WTC11 (cell line): ENCODE measurements at regions not wholly inside any gene's neighbourhood (a gene's known extent, or its start where the extent isn't known, plus 50 kb on each side); places are given as distances from the start of the nearest gene placed in this dataset.

Experiments
- ATAC-seq: fragments of 200-7000 bp; cut with Tn5 transposase; 2 replicates; pipeline ENCODE4 v1.10.0; 2021; ENCODE audit warnings: mild to moderate bottlenecking, moderate library complexity
- CTCF ChIA-PET: fragments of 300-600 bp; sonication (Branson Sonifier 250); formaldehyde crosslinking; loops from one replicate; lab custom pipeline; 2021; ENCODE audit warnings: antibody characterized with exemption; lab: Charles Lee
- POLR2A ChIA-PET: fragments of 350-600 bp; sonication (Branson Sonifier 250); formaldehyde crosslinking; loops from one replicate; lab custom pipeline; 2021; ENCODE audit warnings: antibody characterized with exemption; lab: Charles Lee
- DNase-seq: peaks from one replicate; pipeline ENCODE4 v3.0.0; 2021; ENCODE audit warnings: low spot score
- H3K27ac Mint-ChIP-seq: 2 replicates; pipeline ENCODE4 v1.8.0; 2021; ENCODE audit warnings: mixed read lengths
- H3K27me3 Mint-ChIP-seq: 2 replicates; pipeline ENCODE4 v1.8.0; 2021; ENCODE audit warnings: low read depth, mild to moderate bottlenecking, moderate library complexity, mixed read lengths
- H3K36me3 Mint-ChIP-seq: 2 replicates; pipeline ENCODE4 v1.8.0; 2021; ENCODE audit warnings: mixed read lengths
- H3K4me1 Mint-ChIP-seq: 2 replicates; pipeline ENCODE4 v1.8.0; 2022; ENCODE audit warnings: mixed read lengths
- H3K4me3 Mint-ChIP-seq: 2 replicates; pipeline ENCODE4 v1.8.0; 2021; ENCODE audit warnings: mild to moderate bottlenecking, moderate library complexity, mixed read lengths
- H3K9me3 Mint-ChIP-seq: 2 replicates; pipeline ENCODE4 v1.8.0; 2021; ENCODE audit warnings: mixed read lengths
- GABPB1 ChIP-seq: sonication (generic); formaldehyde crosslinking; IDR thresholded peaks from 2 replicates; pipeline ENCODE4 v1.8.1; 2023; ENCODE audit warnings: mild to moderate bottlenecking, missing genetic modification reagents
- JAZF1 ChIP-seq: fragments of 250-450 bp; sonication (Bioruptor Pico); IDR thresholded peaks from 2 replicates; pipeline ENCODE4 v1.9.0; 2021; ENCODE audit warnings: moderate library complexity, mild to moderate bottlenecking, inconsistent platforms
- KAT7 ChIP-seq: sonication (generic); formaldehyde crosslinking; IDR thresholded peaks from 2 replicates; pipeline ENCODE4 v1.8.1; 2023; ENCODE audit warnings: missing genetic modification reagents, mild to moderate bottlenecking, borderline replicate concordance
- NFATC4 ChIP-seq: fragments of 250-450 bp; sonication (Bioruptor Pico); IDR thresholded peaks from 2 replicates; pipeline ENCODE4 v1.9.0; 2021; ENCODE audit warnings: mild to moderate bottlenecking
- NFE2L1 ChIP-seq: sonication (generic); formaldehyde crosslinking; IDR thresholded peaks from 2 replicates; pipeline ENCODE4 v1.8.1; 2023; ENCODE audit warnings: missing genetic modification reagents
- NR2C2 ChIP-seq: sonication (generic); formaldehyde crosslinking; IDR thresholded peaks from 2 replicates; pipeline ENCODE4 v1.8.0; 2022; ENCODE audit warnings: mild to moderate bottlenecking, missing genetic modification reagents
- OVOL2 ChIP-seq: fragments of 250-450 bp; sonication (Bioruptor Pico); IDR thresholded peaks from 2 replicates; pipeline ENCODE4 v1.9.0; 2021; ENCODE audit warnings: mild to moderate bottlenecking, borderline replicate concordance
- ZNF138 ChIP-seq: sonication (generic); formaldehyde crosslinking; conservative IDR thresholded peaks from 2 replicates; pipeline ENCODE4 v1.8.1; 2022; ENCODE audit warnings: mild to moderate bottlenecking, moderate library complexity, missing genetic modification reagents
- ZNF219 ChIP-seq: sonication (generic); formaldehyde crosslinking; IDR thresholded peaks from 2 replicates; pipeline ENCODE4 v1.8.0; 2023; ENCODE audit warnings: missing genetic modification reagents, mild to moderate bottlenecking, borderline replicate concordance
- TF ChIP-seq, protein P1 (sequence below): sonication (generic); formaldehyde crosslinking; IDR thresholded peaks from 2 replicates; pipeline ENCODE4 v1.8.1; 2023; ENCODE audit warnings: mild to moderate bottlenecking, missing genetic modification reagents
- TF ChIP-seq, protein P2 (sequence below): fragments of 250-450 bp; sonication (Bioruptor Pico); conservative IDR thresholded peaks from 2 replicates; pipeline ENCODE4 v1.9.0; 2021; ENCODE audit warnings: mild to moderate bottlenecking
- TF ChIP-seq, protein P3 (sequence below): fragments of 250-450 bp; sonication (Bioruptor Pico); IDR thresholded peaks from 2 replicates; pipeline ENCODE4 v1.9.0; 2021; ENCODE audit warnings: moderate library complexity, mild to moderate bottlenecking, inconsistent platforms, borderline replicate concordance
- TF ChIP-seq, protein P4 (sequence below): sonication (generic); formaldehyde crosslinking; IDR thresholded peaks from 2 replicates; pipeline ENCODE4 v1.8.1; 2023; ENCODE audit warnings: mild to moderate bottlenecking, missing genetic modification reagents, borderline replicate concordance
- TF ChIP-seq, protein P5 (sequence below): fragments of 250-450 bp; sonication (Bioruptor Pico); IDR thresholded peaks from 2 replicates; pipeline ENCODE4 v1.8.0; 2021; ENCODE audit warnings: mild to moderate bottlenecking
- TF ChIP-seq, protein P6 (sequence below): sonication (generic); formaldehyde crosslinking; IDR thresholded peaks from 2 replicates; pipeline ENCODE4 v1.8.0; 2023; ENCODE audit warnings: missing genetic modification reagents
- TF ChIP-seq, protein P7 (sequence below): fragments of 250-450 bp; sonication (Bioruptor Pico); IDR thresholded peaks from 2 replicates; pipeline ENCODE4 v2.1.2; 2022; ENCODE audit warnings: mild to moderate bottlenecking, moderate library complexity
- TF ChIP-seq, protein P8 (sequence below): sonication (generic); formaldehyde crosslinking; IDR thresholded peaks from 2 replicates; pipeline ENCODE4 v1.8.1; 2023; ENCODE audit warnings: mild to moderate bottlenecking, missing genetic modification reagents, moderate library complexity
- TF ChIP-seq, protein P9 (sequence below): sonication (generic); formaldehyde crosslinking; IDR thresholded peaks from 2 replicates; pipeline ENCODE4 v1.8.1; 2022; ENCODE audit warnings: low read depth, mild to moderate bottlenecking, moderate library complexity, missing genetic modification reagents, borderline replicate concordance
- TF ChIP-seq, protein P10 (sequence below): sonication (generic); formaldehyde crosslinking; IDR thresholded peaks from 2 replicates; pipeline ENCODE4 v1.8.1; 2022; ENCODE audit warnings: mild to moderate bottlenecking, missing genetic modification reagents, moderate library complexity, borderline replicate concordance

DNA sequence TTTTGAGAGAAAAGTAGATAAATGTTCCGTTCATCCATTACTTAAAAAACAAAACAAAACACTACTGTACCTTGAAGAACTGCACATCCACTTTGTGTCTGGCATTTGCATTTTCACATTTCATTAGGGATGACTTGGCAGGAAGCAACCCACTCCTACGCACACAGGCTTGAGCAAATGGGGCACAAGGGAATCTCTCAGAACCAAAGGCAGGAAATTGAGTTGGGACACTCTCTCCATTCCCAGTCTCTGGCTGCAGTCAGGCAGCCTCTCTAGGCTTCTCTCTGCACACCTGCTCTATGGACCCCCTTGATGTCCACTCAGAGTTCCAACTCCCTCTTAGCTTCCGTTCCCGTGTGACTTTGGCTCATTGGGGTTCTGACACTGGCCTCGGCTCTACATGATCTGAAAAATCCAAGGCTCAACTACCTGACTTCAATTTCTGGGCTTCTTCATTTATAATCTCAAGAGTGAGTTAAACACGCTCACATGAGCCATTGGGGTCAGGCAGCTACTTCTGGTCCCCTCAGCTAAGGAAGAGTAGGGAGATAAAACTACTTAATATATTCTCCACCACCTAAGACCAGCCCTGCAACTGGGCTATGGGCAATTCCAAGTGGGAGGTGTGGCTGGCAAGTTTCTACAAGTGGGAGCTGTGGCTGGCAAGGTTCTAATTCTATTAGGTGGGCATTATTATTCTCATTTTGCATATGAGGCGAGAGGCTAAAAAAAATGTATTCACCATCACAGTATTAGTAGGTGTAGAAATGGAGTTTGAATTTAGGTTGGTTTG, 251.9 kb downstream of the SOD2 start (continued):
- TF ChIP-seq, protein P1, sequence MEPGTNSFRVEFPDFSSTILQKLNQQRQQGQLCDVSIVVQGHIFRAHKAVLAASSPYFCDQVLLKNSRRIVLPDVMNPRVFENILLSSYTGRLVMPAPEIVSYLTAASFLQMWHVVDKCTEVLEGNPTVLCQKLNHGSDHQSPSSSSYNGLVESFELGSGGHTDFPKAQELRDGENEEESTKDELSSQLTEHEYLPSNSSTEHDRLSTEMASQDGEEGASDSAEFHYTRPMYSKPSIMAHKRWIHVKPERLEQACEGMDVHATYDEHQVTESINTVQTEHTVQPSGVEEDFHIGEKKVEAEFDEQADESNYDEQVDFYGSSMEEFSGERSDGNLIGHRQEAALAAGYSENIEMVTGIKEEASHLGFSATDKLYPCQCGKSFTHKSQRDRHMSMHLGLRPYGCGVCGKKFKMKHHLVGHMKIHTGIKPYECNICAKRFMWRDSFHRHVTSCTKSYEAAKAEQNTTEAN: no peak
- TF ChIP-seq, protein P2, sequence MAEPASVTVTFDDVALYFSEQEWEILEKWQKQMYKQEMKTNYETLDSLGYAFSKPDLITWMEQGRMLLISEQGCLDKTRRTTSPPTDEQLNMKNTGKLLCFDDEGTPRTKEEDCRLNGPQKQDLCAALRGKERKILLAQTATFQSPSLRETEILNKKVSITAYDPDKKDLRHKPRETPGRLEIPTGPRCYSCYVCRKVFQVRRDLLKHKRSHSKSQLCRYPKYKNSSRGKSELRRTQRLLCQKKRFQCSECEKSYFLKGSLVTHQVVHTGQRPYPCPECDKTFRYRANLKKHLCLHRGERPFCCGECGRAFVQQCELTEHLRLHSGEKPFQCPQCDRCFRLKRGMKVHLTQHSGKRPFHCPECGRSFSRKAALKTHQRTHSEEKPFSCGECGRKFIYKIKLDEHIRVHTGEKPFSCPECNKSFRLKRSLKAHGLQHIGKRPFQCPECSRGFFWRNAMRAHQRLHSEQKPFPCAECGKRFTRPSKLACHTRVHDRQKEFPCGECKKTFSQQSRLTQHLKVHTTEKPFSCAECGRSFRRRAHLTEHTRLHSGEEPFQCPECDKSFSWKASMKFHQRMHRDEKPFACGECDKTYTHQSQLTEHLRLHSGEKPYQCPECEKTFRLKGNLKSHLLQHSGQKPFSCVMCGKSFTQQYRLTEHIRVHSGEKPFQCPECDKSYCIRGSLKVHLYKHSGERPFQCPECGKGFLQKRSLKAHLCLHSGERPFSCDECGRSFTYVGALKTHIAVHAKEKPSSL: no peak
- TF ChIP-seq ZNF219 (CRISPR knock-in tag): no peak
- TF ChIP-seq, protein P3, sequence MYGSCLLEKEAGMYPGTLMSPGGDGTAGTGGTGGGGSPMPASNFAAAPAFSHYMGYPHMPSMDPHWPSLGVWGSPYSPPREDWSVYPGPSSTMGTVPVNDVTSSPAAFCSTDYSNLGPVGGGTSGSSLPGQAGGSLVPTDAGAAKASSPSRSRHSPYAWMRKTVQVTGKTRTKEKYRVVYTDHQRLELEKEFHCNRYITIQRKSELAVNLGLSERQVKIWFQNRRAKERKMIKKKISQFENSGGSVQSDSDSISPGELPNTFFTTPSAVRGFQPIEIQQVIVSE (CRISPR knock-in tag): no peak
- no peak for TF ChIP-seq NFE2L1
- TF ChIP-seq KAT7 (CRISPR knock-in tag): no peak

DNA sequence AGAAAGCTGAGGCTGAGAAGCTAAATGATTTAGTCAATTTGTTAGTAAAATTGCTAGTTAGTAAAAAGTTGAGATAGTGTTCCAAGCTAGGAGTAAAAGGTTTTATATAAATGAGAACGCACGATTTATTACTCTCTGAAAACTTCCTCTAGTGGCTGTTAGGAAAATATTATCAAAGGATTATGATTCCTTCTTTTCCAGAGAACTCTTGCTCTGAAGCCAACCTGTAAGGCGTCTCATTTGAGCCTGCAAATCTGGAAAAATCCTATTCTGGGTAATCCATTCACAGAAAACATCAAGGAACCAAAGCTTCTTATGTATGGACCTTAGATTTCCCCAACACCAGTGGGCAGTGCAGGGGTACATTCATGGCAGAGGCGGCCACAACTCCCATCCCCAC, 252.7 kb downstream of the SOD2 start:
- ChIA-PET CTCF (no interaction called here), POLR2A (no interaction called here)
- H3K9me3 Mint-ChIP-seq: no peaks in the 10 kb centered on the region
- no peak overlapping the region for H3K4me3 Mint-ChIP-seq
- H3K36me3 Mint-ChIP-seq: no peaks in the 10 kb centered on the region
- peaks cover 6% of the 10 kb centered on the region for H3K27me3 Mint-ChIP-seq
- H3K4me1 Mint-ChIP-seq: peaks cover 7% of the 10 kb centered on the region; the same call in 1 of the 2 replicates
- no peak overlapping the region for H3K27ac Mint-ChIP-seq
- DNase-seq (no peak), ATAC-seq (no peak)
- TF ChIP-seq ZNF138 (CRISPR knock-in tag) (no peak), JAZF1 (CRISPR knock-in tag) (no peak), KAT7 (CRISPR knock-in tag) (no peak), OVOL2 (no peak), NR2C2 (CRISPR knock-in tag) (no peak), NFATC4 (CRISPR knock-in tag) (no peak), GABPB1 (CRISPR knock-in tag) (no peak)
- TF ChIP-seq, protein P4, sequence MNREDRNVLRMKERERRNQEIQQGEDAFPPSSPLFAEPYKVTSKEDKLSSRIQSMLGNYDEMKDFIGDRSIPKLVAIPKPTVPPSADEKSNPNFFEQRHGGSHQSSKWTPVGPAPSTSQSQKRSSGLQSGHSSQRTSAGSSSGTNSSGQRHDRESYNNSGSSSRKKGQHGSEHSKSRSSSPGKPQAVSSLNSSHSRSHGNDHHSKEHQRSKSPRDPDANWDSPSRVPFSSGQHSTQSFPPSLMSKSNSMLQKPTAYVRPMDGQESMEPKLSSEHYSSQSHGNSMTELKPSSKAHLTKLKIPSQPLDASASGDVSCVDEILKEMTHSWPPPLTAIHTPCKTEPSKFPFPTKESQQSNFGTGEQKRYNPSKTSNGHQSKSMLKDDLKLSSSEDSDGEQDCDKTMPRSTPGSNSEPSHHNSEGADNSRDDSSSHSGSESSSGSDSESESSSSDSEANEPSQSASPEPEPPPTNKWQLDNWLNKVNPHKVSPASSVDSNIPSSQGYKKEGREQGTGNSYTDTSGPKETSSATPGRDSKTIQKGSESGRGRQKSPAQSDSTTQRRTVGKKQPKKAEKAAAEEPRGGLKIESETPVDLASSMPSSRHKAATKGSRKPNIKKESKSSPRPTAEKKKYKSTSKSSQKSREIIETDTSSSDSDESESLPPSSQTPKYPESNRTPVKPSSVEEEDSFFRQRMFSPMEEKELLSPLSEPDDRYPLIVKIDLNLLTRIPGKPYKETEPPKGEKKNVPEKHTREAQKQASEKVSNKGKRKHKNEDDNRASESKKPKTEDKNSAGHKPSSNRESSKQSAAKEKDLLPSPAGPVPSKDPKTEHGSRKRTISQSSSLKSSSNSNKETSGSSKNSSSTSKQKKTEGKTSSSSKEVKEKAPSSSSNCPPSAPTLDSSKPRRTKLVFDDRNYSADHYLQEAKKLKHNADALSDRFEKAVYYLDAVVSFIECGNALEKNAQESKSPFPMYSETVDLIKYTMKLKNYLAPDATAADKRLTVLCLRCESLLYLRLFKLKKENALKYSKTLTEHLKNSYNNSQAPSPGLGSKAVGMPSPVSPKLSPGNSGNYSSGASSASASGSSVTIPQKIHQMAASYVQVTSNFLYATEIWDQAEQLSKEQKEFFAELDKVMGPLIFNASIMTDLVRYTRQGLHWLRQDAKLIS (CRISPR knock-in tag): no peak
- TF ChIP-seq, protein P5, sequence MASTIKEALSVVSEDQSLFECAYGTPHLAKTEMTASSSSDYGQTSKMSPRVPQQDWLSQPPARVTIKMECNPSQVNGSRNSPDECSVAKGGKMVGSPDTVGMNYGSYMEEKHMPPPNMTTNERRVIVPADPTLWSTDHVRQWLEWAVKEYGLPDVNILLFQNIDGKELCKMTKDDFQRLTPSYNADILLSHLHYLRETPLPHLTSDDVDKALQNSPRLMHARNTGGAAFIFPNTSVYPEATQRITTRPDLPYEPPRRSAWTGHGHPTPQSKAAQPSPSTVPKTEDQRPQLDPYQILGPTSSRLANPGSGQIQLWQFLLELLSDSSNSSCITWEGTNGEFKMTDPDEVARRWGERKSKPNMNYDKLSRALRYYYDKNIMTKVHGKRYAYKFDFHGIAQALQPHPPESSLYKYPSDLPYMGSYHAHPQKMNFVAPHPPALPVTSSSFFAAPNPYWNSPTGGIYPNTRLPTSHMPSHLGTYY (CRISPR knock-in tag): no peak
- TF ChIP-seq, protein P6, sequence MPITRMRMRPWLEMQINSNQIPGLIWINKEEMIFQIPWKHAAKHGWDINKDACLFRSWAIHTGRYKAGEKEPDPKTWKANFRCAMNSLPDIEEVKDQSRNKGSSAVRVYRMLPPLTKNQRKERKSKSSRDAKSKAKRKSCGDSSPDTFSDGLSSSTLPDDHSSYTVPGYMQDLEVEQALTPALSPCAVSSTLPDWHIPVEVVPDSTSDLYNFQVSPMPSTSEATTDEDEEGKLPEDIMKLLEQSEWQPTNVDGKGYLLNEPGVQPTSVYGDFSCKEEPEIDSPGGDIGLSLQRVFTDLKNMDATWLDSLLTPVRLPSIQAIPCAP (CRISPR knock-in tag): no peak
- TF ChIP-seq, protein P7, sequence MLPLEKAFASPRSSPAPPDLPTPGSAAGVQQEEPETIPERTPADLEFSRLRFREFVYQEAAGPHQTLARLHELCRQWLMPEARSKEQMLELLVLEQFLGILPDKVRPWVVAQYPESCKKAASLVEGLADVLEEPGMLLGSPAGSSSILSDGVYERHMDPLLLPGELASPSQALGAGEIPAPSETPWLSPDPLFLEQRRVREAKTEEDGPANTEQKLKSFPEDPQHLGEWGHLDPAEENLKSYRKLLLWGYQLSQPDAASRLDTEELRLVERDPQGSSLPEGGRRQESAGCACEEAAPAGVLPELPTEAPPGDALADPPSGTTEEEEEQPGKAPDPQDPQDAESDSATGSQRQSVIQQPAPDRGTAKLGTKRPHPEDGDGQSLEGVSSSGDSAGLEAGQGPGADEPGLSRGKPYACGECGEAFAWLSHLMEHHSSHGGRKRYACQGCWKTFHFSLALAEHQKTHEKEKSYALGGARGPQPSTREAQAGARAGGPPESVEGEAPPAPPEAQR (CRISPR knock-in tag): no peak
- TF ChIP-seq, protein P8, sequence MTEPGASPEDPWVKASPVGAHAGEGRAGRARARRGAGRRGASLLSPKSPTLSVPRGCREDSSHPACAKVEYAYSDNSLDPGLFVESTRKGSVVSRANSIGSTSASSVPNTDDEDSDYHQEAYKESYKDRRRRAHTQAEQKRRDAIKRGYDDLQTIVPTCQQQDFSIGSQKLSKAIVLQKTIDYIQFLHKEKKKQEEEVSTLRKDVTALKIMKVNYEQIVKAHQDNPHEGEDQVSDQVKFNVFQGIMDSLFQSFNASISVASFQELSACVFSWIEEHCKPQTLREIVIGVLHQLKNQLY: no peak
- TF ChIP-seq, protein P9, sequence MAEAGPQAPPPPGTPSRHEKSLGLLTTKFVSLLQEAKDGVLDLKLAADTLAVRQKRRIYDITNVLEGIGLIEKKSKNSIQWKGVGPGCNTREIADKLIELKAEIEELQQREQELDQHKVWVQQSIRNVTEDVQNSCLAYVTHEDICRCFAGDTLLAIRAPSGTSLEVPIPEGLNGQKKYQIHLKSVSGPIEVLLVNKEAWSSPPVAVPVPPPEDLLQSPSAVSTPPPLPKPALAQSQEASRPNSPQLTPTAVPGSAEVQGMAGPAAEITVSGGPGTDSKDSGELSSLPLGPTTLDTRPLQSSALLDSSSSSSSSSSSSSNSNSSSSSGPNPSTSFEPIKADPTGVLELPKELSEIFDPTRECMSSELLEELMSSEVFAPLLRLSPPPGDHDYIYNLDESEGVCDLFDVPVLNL (CRISPR knock-in tag): no peak
- TF ChIP-seq, protein P10, sequence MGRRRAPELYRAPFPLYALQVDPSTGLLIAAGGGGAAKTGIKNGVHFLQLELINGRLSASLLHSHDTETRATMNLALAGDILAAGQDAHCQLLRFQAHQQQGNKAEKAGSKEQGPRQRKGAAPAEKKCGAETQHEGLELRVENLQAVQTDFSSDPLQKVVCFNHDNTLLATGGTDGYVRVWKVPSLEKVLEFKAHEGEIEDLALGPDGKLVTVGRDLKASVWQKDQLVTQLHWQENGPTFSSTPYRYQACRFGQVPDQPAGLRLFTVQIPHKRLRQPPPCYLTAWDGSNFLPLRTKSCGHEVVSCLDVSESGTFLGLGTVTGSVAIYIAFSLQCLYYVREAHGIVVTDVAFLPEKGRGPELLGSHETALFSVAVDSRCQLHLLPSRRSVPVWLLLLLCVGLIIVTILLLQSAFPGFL (CRISPR knock-in tag): no peak
